Keratinocyte (primary cell): ENCODE measurements at regions not wholly inside any gene's neighbourhood (a gene's known extent, or its start where the extent isn't known, plus 50 kb on each side); places are given as distances from the start of the nearest gene placed in this dataset.

ENCODE experiments used
- EZH2 ChIP-seq: IDR thresholded peaks from one replicate; pipeline ENCODE4 v1.6.1; 2012; ENCODE audit warnings: inconsistent platforms, mild to moderate bottlenecking, low read length, moderate library complexity
- TF ChIP-seq, protein P1 (sequence below), 3 experiments: IDR thresholded peaks in 1 of 3; conservative IDR thresholded peaks in 1 of 3; optimal IDR thresholded peaks in 1 of 3; 2 replicates in 2 of 3; 3 replicates in 1 of 3; pipeline versions ENCODE3 to v1.5.1; 2011; ENCODE audit warnings: low read length in 3 of 3, mild to moderate bottlenecking in 3 of 3, moderate library complexity in 2 of 3, control low read depth in 1 of 3, inconsistent platforms in 1 of 3; ENCODE audit not compliant: insufficient read depth in 2 of 3; ENCODE audit errors: extremely low read depth in 1 of 3

GRCh38 chr6:144665932-144666450 is 380.9 kb downstream of the UTRN start:
- TF ChIP-seq, protein P1, sequence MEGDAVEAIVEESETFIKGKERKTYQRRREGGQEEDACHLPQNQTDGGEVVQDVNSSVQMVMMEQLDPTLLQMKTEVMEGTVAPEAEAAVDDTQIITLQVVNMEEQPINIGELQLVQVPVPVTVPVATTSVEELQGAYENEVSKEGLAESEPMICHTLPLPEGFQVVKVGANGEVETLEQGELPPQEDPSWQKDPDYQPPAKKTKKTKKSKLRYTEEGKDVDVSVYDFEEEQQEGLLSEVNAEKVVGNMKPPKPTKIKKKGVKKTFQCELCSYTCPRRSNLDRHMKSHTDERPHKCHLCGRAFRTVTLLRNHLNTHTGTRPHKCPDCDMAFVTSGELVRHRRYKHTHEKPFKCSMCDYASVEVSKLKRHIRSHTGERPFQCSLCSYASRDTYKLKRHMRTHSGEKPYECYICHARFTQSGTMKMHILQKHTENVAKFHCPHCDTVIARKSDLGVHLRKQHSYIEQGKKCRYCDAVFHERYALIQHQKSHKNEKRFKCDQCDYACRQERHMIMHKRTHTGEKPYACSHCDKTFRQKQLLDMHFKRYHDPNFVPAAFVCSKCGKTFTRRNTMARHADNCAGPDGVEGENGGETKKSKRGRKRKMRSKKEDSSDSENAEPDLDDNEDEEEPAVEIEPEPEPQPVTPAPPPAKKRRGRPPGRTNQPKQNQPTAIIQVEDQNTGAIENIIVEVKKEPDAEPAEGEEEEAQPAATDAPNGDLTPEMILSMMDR (optimal IDR thresholded peaks at IDR 0.05 in 1 of 3, IDR thresholded peaks at IDR 0.05 in 1 of 3, conservative IDR thresholded peaks at IDR 0.05 in 1 of 3; ENCODE audit: extremely low read depth in 1 of 3, insufficient read depth in 2 of 3, low read length in 3 of 3), result no peak
- no peak for TF ChIP-seq EZH2
